ENCODE measurements at regions not wholly inside any gene's neighbourhood (a gene's known extent, or its start where the extent isn't known, plus 50 kb on each side); places are given as distances from the start of the nearest gene placed in this dataset.

- H3K27me3 ChIP-seq: no peaks in the 10 kb centered on the region
- H3K27ac ChIP-seq: no peak overlapping the region
- no peaks in the 10 kb centered on the region for H3K9me3 ChIP-seq (replicated peaks in 1 of 3)
- 76 to 87% (median 83%) methylated on average over 12 of the region's 12 CpGs for WGBS, 4 donors
- intact Hi-C loops (cut with DNase I): no loop called here
- peak in 1 of 7 donors; percentile 67 for DNase-seq
- TF ChIP-seq POLR2A (IDR thresholded peaks at IDR 0.05) (no peak), CTCF (IDR thresholded peaks at IDR 0.05) (no peak)
- H3K4me3 ChIP-seq: no peak overlapping the region
- H3K36me3 ChIP-seq (replicated peaks in 1 of 2): no peaks in the 10 kb centered on the region
- H3K4me1 ChIP-seq (replicated peaks in 1 of 2): peaks cover 0 to 13% of the 10 kb centered on the region in 2 donors
These were observed 134.2 kb upstream of the IPO9 start for GRCh38 chr1:201694608-201695335.

GRCh38 chr1:201695607-201696006 is 133.3 kb upstream of the IPO9 start:
- WGBS, 4 donors: 80 to 94% (median 92%) methylated on average over 4 to 6 of the region's 6 CpGs
- Histone ChIP-seq H3K4me1 (replicated peaks in 1 of 2) (peaks cover 0 to 13% of the 10 kb centered on the region in 2 donors), H3K4me3 (no peak overlapping the region), H3K9me3 (replicated peaks in 1 of 3) (no peaks in the 10 kb centered on the region), H3K36me3 (replicated peaks in 1 of 2) (no peaks in the 10 kb centered on the region), H3K27ac (peak overlapping the region in 1 of 5 donors; percentile 64), H3K27me3 (no peaks in the 10 kb centered on the region)
- DNase-seq: no peak
- intact Hi-C loops (cut with DNase I): no loop called here
- TF ChIP-seq CTCF (IDR thresholded peaks at IDR 0.05): no peak
- no peak for TF ChIP-seq POLR2A (IDR thresholded peaks at IDR 0.05)

GRCh38 chr1:201696217-201696761 is 132.7 kb upstream of the IPO9 start:
- Histone ChIP-seq H3K9me3 (replicated peaks in 1 of 3) (no peaks in the 10 kb centered on the region), H3K27ac (peak overlapping the region in 2 of 5 donors; percentile 40 to 64), H3K27me3 (no peaks in the 10 kb centered on the region), H3K36me3 (replicated peaks in 1 of 2) (no peaks in the 10 kb centered on the region), H3K4me3 (no peak overlapping the region), H3K4me1 (replicated peaks in 1 of 2) (peaks cover 0 to 13% of the 10 kb centered on the region in 2 donors)
- WGBS, 4 donors: 20 to 38% (median 32%) methylated on average over 10 to 13 of the region's 13 CpGs
- TF ChIP-seq CTCF (IDR thresholded peaks at IDR 0.05): no peak
- TF ChIP-seq POLR2A (IDR thresholded peaks at IDR 0.05): no peak
- intact Hi-C loops (cut with DNase I): no loop called here
- peak; percentile 69 to 94 (median 90) for DNase-seq

GRCh38 chr1:201697174-201697573 is 131.8 kb upstream of the IPO9 start:
- Histone ChIP-seq H3K36me3 (replicated peaks in 1 of 2) (no peaks in the 10 kb centered on the region), H3K27me3 (no peaks in the 10 kb centered on the region), H3K27ac (no peak overlapping the region), H3K4me3 (no peak overlapping the region), H3K9me3 (replicated peaks in 1 of 3) (no peaks in the 10 kb centered on the region), H3K4me1 (replicated peaks in 1 of 2) (peaks cover 0 to 13% of the 10 kb centered on the region in 2 donors)
- intact Hi-C loops (cut with DNase I): no loop called here
- WGBS, 4 donors: 90 to 98% (median 90%) methylated on average over 4 of the region's 4 CpGs
- DNase-seq: no peak
- TF ChIP-seq POLR2A (IDR thresholded peaks at IDR 0.05): no peak
- no peak for TF ChIP-seq CTCF (IDR thresholded peaks at IDR 0.05)
